Endothelial cell of umbilical vein (primary cell): ENCODE measurements at regions not wholly inside any gene's neighbourhood (a gene's known extent, or its start where the extent isn't known, plus 50 kb on each side); places are given as distances from the start of the nearest gene placed in this dataset.

Experiments
- CTCF ChIP-seq, 2 donors: IDR thresholded peaks; 1 replicate in 1 of 2; 2 replicates in 1 of 2; pipeline ENCODE4 v1.5.1; 2011; ENCODE audit warnings: low read length in 2 of 2, mild to moderate bottlenecking in 2 of 2, moderate library complexity in 2 of 2, control low read depth in 1 of 2, inconsistent platforms in 1 of 2, low read depth in 1 of 2; ENCODE audit not compliant: insufficient read depth in 1 of 2; ENCODE audit errors: extremely low read depth in 1 of 2
- JUN ChIP-seq: IDR thresholded peaks from 2 replicates; pipeline ENCODE4 v1.6.1; 2011; ENCODE audit warnings: borderline replicate concordance, low read depth; ENCODE audit not compliant: insufficient read length, insufficient read depth
- POLR2A ChIP-seq: IDR thresholded peaks from 2 replicates; pipeline ENCODE4 v1.6.1; 2012; ENCODE audit warnings: low read depth, mild to moderate bottlenecking, control low read depth, low read length

GRCh38 chr1:239601108-239601507 lies 214.7 kb downstream of the CHRM3 start:
- TF ChIP-seq POLR2A (no peak), CTCF (IDR thresholded peaks at IDR 0.05; ENCODE audit: extremely low read depth in 1 of 2, insufficient read depth in 1 of 2, low read depth in 1 of 2, low read length in 2 of 2) (no peak), JUN (no peak)
